Jurkat, Clone E6-1 (cell line): ENCODE measurements at regions not wholly inside any gene's neighbourhood (a gene's known extent, or its start where the extent isn't known, plus 50 kb on each side); places are given as distances from the start of the nearest gene placed in this dataset.

Experiments used
- DNase-seq: peaks from one replicate; pipeline ENCODE4 v3.0.0-alpha.2; 2011; ENCODE audit warnings: low read depth, low spot score
- H3K4me3 ChIP-seq: 2 replicates; pipeline ENCODE4 v1.5.1; 2011; ENCODE audit warnings: mild to moderate bottlenecking, low read length, control low read depth, moderate library complexity

- H3K4me3 ChIP-seq, result no peak overlapping the region
- no peak for DNase-seq
Measured at GRCh38 chr16:62965831-62966230, 929.6 kb upstream of the CDH8 start.

- no peak for DNase-seq
- no peak overlapping the region for H3K4me3 ChIP-seq
Measured at GRCh38 chr16:62963846-62964245, 927.6 kb upstream of the CDH8 start.

- no peak overlapping the region for H3K4me3 ChIP-seq
- no peak for DNase-seq
Measured at GRCh38 chr16:62955033-62955349, 918.8 kb upstream of the CDH8 start.

- DNase-seq, result no peak
- no peak overlapping the region for H3K4me3 ChIP-seq
Measured at GRCh38 chr16:62954144-62955032, 918.1 kb upstream of the CDH8 start.

GRCh38 chr16:62950351-62950750 lies 914.1 kb upstream of the CDH8 start:
- no peak overlapping the region for H3K4me3 ChIP-seq
- no peak for DNase-seq

GRCh38 chr16:62940569-62940968 lies 904.3 kb upstream of the CDH8 start:
- H3K4me3 ChIP-seq, result no peak overlapping the region

GRCh38 chr16:62939687-62940086 lies 903.4 kb upstream of the CDH8 start:
- no peak for DNase-seq
- no peak overlapping the region for H3K4me3 ChIP-seq

More at GRCh38 chr16:62940569-62940968, 904.3 kb upstream of the CDH8 start:
- no peak for DNase-seq

- H3K4me3 ChIP-seq, result no peak overlapping the region
- no peak for DNase-seq
Measured at GRCh38 chr16:62933929-62934328, 897.7 kb upstream of the CDH8 start.

GRCh38 chr16:62929593-62929992 lies 893.4 kb upstream of the CDH8 start:
- DNase-seq, result no peak
- no peak overlapping the region for H3K4me3 ChIP-seq

- DNase-seq, result no peak
- no peak overlapping the region for H3K4me3 ChIP-seq
Measured at GRCh38 chr16:62927122-62927521, 890.9 kb upstream of the CDH8 start.

GRCh38 chr16:62926121-62926801 lies 890.0 kb upstream of the CDH8 start:
- no peak for DNase-seq
- H3K4me3 ChIP-seq, result no peak overlapping the region

GRCh38 chr16:62921904-62922303 lies 885.7 kb upstream of the CDH8 start:
- H3K4me3 ChIP-seq, result no peak overlapping the region
- no peak for DNase-seq

GRCh38 chr16:62913924-62914323 lies 877.7 kb upstream of the CDH8 start:
- no peak for DNase-seq
- H3K4me3 ChIP-seq, result no peak overlapping the region

GRCh38 chr16:62913333-62913732 lies 877.1 kb upstream of the CDH8 start:
- H3K4me3 ChIP-seq, result no peak overlapping the region
- no peak for DNase-seq

- DNase-seq, result no peak
- no peak overlapping the region for H3K4me3 ChIP-seq
Measured at GRCh38 chr16:62909597-62909996, 873.4 kb upstream of the CDH8 start.

- no peak overlapping the region for H3K4me3 ChIP-seq
- DNase-seq, result no peak
Measured at GRCh38 chr16:62907562-62907961, 871.3 kb upstream of the CDH8 start.

- no peak overlapping the region for H3K4me3 ChIP-seq
- DNase-seq, result no peak
Measured at GRCh38 chr16:62903961-62904502, 867.8 kb upstream of the CDH8 start.

GRCh38 chr16:62899737-62900136 lies 863.5 kb upstream of the CDH8 start:
- H3K4me3 ChIP-seq, result no peak overlapping the region
- DNase-seq, result no peak

GRCh38 chr16:62889097-62889496 lies 852.9 kb upstream of the CDH8 start:
- no peak for DNase-seq

GRCh38 chr16:62883509-62883908 lies 847.3 kb upstream of the CDH8 start:
- no peak overlapping the region for H3K4me3 ChIP-seq
- no peak for DNase-seq

More at GRCh38 chr16:62889097-62889496, 852.9 kb upstream of the CDH8 start:
- no peak overlapping the region for H3K4me3 ChIP-seq
